Liver (tissue), 3 donors: ENCODE measurements at regions not wholly inside any gene's neighbourhood (a gene's known extent, or its start where the extent isn't known, plus 50 kb on each side); places are given as distances from the start of the nearest gene placed in this dataset.

Source experiments
- ATF3 ChIP-seq: IDR thresholded peaks from 2 replicates; pipeline ENCODE4 v1.6.1; 2016; ENCODE audit warnings: antibody characterized with exemption
- HNF4G ChIP-seq: IDR thresholded peaks from 2 replicates; pipeline ENCODE4 v1.6.1; 2016; ENCODE audit warnings: antibody characterized with exemption
- SP1 ChIP-seq: IDR thresholded peaks from 2 replicates; pipeline ENCODE4 v1.6.1; 2018; ENCODE audit warnings: antibody characterized with exemption, mild to moderate bottlenecking
- TF ChIP-seq, protein P1 (sequence below): fragments of 150-350 bp; IDR thresholded peaks from 2 replicates; pipeline ENCODE4 v1.5.1; 2017; ENCODE audit warnings: improper control_type of control experiment, low read depth, low read length; ENCODE audit not compliant: missing input control
- TF ChIP-seq, protein P2 (sequence below): IDR thresholded peaks from 2 replicates; pipeline ENCODE4 v1.6.1; 2016; ENCODE audit warnings: antibody characterized with exemption, mild to moderate bottlenecking
- donor health status: healthy.
- donor health status: healthy.

- TF ChIP-seq ATF3, result no peak
- TF ChIP-seq, protein P1, sequence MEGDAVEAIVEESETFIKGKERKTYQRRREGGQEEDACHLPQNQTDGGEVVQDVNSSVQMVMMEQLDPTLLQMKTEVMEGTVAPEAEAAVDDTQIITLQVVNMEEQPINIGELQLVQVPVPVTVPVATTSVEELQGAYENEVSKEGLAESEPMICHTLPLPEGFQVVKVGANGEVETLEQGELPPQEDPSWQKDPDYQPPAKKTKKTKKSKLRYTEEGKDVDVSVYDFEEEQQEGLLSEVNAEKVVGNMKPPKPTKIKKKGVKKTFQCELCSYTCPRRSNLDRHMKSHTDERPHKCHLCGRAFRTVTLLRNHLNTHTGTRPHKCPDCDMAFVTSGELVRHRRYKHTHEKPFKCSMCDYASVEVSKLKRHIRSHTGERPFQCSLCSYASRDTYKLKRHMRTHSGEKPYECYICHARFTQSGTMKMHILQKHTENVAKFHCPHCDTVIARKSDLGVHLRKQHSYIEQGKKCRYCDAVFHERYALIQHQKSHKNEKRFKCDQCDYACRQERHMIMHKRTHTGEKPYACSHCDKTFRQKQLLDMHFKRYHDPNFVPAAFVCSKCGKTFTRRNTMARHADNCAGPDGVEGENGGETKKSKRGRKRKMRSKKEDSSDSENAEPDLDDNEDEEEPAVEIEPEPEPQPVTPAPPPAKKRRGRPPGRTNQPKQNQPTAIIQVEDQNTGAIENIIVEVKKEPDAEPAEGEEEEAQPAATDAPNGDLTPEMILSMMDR, result no peak
- TF ChIP-seq SP1, result no peak
- TF ChIP-seq HNF4G, result no peak
- TF ChIP-seq, protein P2, sequence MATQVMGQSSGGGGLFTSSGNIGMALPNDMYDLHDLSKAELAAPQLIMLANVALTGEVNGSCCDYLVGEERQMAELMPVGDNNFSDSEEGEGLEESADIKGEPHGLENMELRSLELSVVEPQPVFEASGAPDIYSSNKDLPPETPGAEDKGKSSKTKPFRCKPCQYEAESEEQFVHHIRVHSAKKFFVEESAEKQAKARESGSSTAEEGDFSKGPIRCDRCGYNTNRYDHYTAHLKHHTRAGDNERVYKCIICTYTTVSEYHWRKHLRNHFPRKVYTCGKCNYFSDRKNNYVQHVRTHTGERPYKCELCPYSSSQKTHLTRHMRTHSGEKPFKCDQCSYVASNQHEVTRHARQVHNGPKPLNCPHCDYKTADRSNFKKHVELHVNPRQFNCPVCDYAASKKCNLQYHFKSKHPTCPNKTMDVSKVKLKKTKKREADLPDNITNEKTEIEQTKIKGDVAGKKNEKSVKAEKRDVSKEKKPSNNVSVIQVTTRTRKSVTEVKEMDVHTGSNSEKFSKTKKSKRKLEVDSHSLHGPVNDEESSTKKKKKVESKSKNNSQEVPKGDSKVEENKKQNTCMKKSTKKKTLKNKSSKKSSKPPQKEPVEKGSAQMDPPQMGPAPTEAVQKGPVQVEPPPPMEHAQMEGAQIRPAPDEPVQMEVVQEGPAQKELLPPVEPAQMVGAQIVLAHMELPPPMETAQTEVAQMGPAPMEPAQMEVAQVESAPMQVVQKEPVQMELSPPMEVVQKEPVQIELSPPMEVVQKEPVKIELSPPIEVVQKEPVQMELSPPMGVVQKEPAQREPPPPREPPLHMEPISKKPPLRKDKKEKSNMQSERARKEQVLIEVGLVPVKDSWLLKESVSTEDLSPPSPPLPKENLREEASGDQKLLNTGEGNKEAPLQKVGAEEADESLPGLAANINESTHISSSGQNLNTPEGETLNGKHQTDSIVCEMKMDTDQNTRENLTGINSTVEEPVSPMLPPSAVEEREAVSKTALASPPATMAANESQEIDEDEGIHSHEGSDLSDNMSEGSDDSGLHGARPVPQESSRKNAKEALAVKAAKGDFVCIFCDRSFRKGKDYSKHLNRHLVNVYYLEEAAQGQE, result no peak
These were observed 227.0 kb upstream of the SH3BP4 start for GRCh38 chr2:234724850-234725249.
